ENCODE measurements at regions not wholly inside any gene's neighbourhood (a gene's known extent, or its start where the extent isn't known, plus 50 kb on each side); places are given as distances from the start of the nearest gene placed in this dataset.

- H3K4me3 ChIP-seq, result no peak overlapping the region
- TF ChIP-seq Cebpa-rat (IDR thresholded peaks at IDR 0.05), result no peak
- no peak overlapping the region for H3K4me2 ChIP-seq
- no peaks in the 10 kb centered on the region for H3K27me3 ChIP-seq
- H3K36me3 ChIP-seq, result no peaks in the 10 kb centered on the region
- H3K9ac ChIP-seq, result no peak overlapping the region
- no peaks in the 10 kb centered on the region for H3K4me1 ChIP-seq
- H3K9me3 ChIP-seq, result peaks cover 3% of the 10 kb centered on the region; the same call in 1 of the 2 replicates
- no peak overlapping the region for H3K27ac ChIP-seq
- H4K20me1 ChIP-seq, result no peaks in the 10 kb centered on the region
These were observed 107.4 kb downstream of the NXNL2 start for GRCh38 chr9:88642336-88642735.

DNA sequence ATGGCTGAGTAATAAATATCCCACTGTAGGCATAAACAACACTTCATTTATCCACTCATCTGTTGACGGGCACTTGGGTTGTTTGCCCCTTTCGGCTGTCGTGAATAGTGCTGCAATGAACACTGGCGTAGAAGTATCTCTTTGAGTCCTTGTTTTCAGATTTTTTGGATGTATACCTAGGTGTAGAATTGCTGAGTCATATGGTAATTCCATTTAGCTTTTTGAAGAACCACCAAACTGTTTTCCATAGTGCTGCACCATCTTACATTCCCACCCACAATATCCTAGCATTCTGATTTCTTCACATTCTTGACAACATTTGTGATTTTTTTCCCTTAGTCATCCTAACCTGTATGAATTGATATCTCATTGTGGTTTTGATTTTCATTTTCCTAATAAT, 109.0 kb downstream of the NXNL2 start:
- Histone ChIP-seq H3K36me3 (no peaks in the 10 kb centered on the region), H3K4me2 (no peak overlapping the region), H3K4me3 (no peak overlapping the region), H3K27me3 (no peaks in the 10 kb centered on the region), H3K9me3 (peaks cover 6% of the 10 kb centered on the region), H3K27ac (no peak overlapping the region), H3K4me1 (no peaks in the 10 kb centered on the region), H3K9ac (no peak overlapping the region), H4K20me1 (no peaks in the 10 kb centered on the region)
- TF ChIP-seq Cebpa-rat (IDR thresholded peaks at IDR 0.05), result no peak

DNA sequence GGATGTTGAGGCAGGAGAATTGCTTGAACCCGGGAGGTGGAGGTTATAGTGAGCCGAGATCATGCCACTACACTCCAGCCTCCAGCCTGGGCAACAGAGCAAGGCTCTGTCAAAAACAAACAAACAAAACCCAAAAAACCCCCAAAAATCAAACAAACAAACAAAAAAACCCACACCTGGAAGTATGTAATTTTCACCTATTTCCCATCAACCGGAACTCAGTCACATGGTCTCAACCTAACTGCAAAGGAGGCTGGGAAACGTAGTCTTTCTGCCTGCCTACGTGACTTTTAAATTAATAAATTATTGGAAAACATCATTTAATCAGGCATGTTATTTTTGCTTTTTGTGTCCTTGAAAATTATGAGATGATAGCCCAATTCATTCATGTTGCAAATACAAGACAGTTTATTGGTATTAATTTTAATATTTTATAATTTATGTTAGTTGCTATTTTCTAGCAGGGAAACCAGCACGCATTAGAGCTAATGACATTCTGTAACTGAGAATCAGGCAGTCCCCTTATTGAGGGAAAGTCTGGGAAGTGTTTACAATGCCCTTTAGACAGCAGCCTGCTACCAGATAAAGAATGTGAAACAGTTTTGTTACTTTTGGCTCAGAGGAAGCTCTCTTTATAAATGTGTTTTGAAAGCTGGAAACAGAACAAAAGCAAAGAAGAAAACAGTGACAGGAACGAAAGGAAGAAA, 110.3 kb downstream of the NXNL2 start:
- Histone ChIP-seq H3K27ac (no peak overlapping the region), H3K4me2 (no peak overlapping the region), H3K27me3 (no peaks in the 10 kb centered on the region), H3K4me1 (no peaks in the 10 kb centered on the region), H4K20me1 (no peaks in the 10 kb centered on the region), H3K4me3 (no peak overlapping the region), H3K9ac (no peak overlapping the region), H3K36me3 (no peaks in the 10 kb centered on the region), H3K9me3 (peaks cover 8% of the 10 kb centered on the region)
- no peak for TF ChIP-seq Cebpa-rat (IDR thresholded peaks at IDR 0.05)

- H3K4me3 ChIP-seq, result no peak overlapping the region
- no peak overlapping the region for H3K4me2 ChIP-seq
- H3K27ac ChIP-seq, result no peak overlapping the region
- H3K36me3 ChIP-seq, result no peaks in the 10 kb centered on the region
- H4K20me1 ChIP-seq, result no peaks in the 10 kb centered on the region
- no peaks in the 10 kb centered on the region for H3K4me1 ChIP-seq
- H3K27me3 ChIP-seq, result no peaks in the 10 kb centered on the region
- H3K9me3 ChIP-seq, result peaks cover 8% of the 10 kb centered on the region
- no peak for TF ChIP-seq Cebpa-rat (IDR thresholded peaks at IDR 0.05)
- no peak overlapping the region for H3K9ac ChIP-seq
These were observed 110.9 kb downstream of the NXNL2 start for GRCh38 chr9:88645879-88646199.

GRCh38 chr9:88646539-88647300, 111.7 kb downstream of the NXNL2 start:
- H3K27ac ChIP-seq, result no peak overlapping the region
- H3K36me3 ChIP-seq, result no peaks in the 10 kb centered on the region
- H3K4me3 ChIP-seq, result no peak overlapping the region

GRCh38 chr9:88651682-88652633, 117.0 kb downstream of the NXNL2 start:
- Histone ChIP-seq H3K27me3 (no peaks in the 10 kb centered on the region), H3K36me3 (no peaks in the 10 kb centered on the region), H3K9me3 (peaks cover 5% of the 10 kb centered on the region; the same call in 1 of the 2 replicates), H3K4me3 (no peak overlapping the region), H3K27ac (no peak overlapping the region), H3K4me1 (no peaks in the 10 kb centered on the region), H3K4me2 (no peak overlapping the region), H4K20me1 (no peaks in the 10 kb centered on the region), H3K9ac (no peak overlapping the region)
- no peak for TF ChIP-seq Cebpa-rat (IDR thresholded peaks at IDR 0.05)

More at GRCh38 chr9:88646539-88647300, 111.7 kb downstream of the NXNL2 start:
- Histone ChIP-seq H4K20me1 (no peaks in the 10 kb centered on the region), H3K27me3 (no peaks in the 10 kb centered on the region), H3K9me3 (peaks cover 8% of the 10 kb centered on the region), H3K4me1 (no peaks in the 10 kb centered on the region), H3K4me2 (no peak overlapping the region), H3K9ac (no peak overlapping the region)
- TF ChIP-seq Cebpa-rat (IDR thresholded peaks at IDR 0.05), result no peak

DNA sequence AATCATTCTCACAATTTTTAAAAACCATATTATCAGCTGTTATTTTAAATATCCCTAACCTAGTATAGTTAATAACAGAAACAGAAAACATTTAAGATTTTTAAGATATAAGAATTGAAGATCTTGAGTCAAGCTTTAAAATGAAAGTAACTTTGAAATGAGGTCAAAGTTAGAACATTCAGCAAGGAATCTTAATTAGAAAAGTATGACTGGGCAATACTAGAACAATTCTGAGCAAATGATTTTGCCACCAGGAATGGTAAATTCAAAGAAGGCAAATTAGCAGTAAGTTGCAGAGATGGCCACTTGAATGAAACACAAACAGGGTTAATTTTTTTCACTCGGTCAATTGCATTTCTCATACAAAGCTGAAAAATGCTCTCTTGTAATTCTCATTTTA, 117.9 kb downstream of the NXNL2 start:
- H3K4me2 ChIP-seq, result no peak overlapping the region
- H3K4me1 ChIP-seq, result no peaks in the 10 kb centered on the region
- H3K9ac ChIP-seq, result no peak overlapping the region
- H3K4me3 ChIP-seq, result no peak overlapping the region
- no peaks in the 10 kb centered on the region for H3K36me3 ChIP-seq
- H3K9me3 ChIP-seq, result peaks cover 5% of the 10 kb centered on the region; the same call in 1 of the 2 replicates
- no peaks in the 10 kb centered on the region for H3K27me3 ChIP-seq
- no peak for TF ChIP-seq Cebpa-rat (IDR thresholded peaks at IDR 0.05)
- H3K27ac ChIP-seq, result no peak overlapping the region
- H4K20me1 ChIP-seq, result no peaks in the 10 kb centered on the region

- Histone ChIP-seq H3K9ac (no peak overlapping the region), H3K4me2 (no peak overlapping the region), H3K27ac (no peak overlapping the region), H4K20me1 (no peaks in the 10 kb centered on the region), H3K36me3 (no peaks in the 10 kb centered on the region), H3K27me3 (no peaks in the 10 kb centered on the region), H3K4me3 (no peak overlapping the region), H3K9me3 (peaks cover 5% of the 10 kb centered on the region; the same call in 1 of the 2 replicates), H3K4me1 (no peaks in the 10 kb centered on the region)
- TF ChIP-seq Cebpa-rat (IDR thresholded peaks at IDR 0.05), result no peak
These were observed 118.4 kb downstream of the NXNL2 start for GRCh38 chr9:88653406-88653805.

GRCh38 chr9:88653911-88654310, 118.9 kb downstream of the NXNL2 start:
- Histone ChIP-seq H3K4me1 (no peaks in the 10 kb centered on the region), H3K27ac (no peak overlapping the region), H3K4me3 (no peak overlapping the region), H3K27me3 (no peaks in the 10 kb centered on the region), H3K9ac (no peak overlapping the region), H3K9me3 (peaks cover 2% of the 10 kb centered on the region; the same call in 1 of the 2 replicates), H3K4me2 (no peak overlapping the region), H3K36me3 (no peaks in the 10 kb centered on the region), H4K20me1 (no peaks in the 10 kb centered on the region)
- TF ChIP-seq Cebpa-rat (IDR thresholded peaks at IDR 0.05), result no peak
